Globus pallidus (tissue), 1 donor: ENCODE measurements at regions not wholly inside any gene's neighbourhood (a gene's known extent, or its start where the extent isn't known, plus 50 kb on each side); places are given as distances from the start of the nearest gene placed in this dataset.
"Not testable (repeated sequence)": the region's sequence is repeated elsewhere in the genome, so short reads cannot be mapped to it uniquely, and the experiment has no call there.

Experiments
- DNase-seq: peaks from one replicate; pipeline ENCODE4 v3.0.0-alpha.2; 2015; ENCODE audit warnings: low spot score

DNA sequence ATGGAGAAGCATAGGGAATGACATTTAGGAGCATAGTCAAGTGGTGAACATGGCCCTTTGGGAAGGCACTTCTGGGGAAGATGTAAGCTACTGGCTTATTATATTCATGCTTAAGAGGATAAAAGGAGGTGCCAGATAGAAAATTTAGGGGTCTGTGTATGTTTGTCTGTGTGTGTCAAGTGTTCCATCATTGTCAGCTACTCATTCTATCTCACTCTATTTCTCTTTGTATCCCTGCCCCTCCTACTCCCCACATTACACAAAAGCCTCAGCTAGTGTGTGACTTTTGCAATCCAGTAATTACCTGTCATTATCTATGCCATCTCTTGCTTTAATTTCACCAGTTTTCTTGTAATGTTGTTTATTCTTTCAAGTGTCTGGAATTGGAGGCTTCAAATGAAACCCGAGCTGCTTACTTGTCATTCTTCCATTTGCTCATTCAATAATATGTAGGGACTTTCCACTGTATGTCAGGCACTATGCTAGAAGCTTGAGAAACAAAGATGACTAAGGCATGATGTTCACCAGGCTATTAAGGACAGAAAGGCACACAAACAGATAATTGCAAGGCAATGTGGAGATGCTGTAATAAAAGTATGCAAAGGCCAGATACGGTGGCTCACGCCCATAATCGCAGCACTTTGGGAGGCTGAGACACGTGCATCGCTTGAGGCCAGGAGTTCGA is 229.8 kb upstream of the TEX13C start:
- no peak for DNase-seq

DNA sequence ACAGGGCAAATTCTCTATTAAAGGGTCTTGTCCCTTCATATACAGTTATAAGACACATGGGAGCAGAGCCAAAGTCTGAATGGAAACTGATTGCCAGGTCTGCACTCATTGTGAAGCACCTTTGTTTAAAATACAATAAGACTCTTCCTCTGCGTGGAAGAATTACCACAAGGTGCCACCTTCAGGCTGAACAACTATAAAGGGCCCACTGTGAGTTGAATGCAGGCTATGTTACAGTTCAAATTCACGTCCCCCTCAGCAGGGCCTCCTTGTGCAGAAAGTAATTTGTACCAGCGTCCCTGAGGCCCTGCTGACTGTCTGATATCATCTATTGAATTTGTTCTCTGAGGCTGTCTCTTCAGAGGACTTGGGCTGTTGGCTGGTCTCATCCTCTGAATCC is 225.8 kb upstream of the TEX13C start:
- no peak for DNase-seq

DNA sequence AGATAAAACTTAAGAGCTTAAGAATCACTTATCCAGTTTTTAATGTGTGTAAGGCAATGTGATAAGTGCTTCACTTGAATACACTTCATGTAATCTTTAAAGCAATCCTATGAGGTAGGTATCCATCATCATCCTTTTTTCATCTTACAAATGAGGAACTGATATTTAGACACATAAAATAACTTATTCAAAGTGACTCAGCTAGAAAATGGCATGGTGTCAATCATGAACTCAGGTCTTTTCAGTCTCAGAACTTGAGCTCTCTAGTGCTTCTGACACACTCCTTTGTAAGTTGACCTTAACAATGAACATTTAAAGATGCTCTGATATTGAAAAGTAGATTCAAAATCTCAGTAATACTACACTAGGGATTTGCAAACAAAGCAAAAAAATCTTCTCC is 224.8 kb upstream of the TEX13C start:
- no peak for DNase-seq

GRCh38 chrX:125096469-125096868 is 223.2 kb upstream of the TEX13C start:
- no peak for DNase-seq

DNA sequence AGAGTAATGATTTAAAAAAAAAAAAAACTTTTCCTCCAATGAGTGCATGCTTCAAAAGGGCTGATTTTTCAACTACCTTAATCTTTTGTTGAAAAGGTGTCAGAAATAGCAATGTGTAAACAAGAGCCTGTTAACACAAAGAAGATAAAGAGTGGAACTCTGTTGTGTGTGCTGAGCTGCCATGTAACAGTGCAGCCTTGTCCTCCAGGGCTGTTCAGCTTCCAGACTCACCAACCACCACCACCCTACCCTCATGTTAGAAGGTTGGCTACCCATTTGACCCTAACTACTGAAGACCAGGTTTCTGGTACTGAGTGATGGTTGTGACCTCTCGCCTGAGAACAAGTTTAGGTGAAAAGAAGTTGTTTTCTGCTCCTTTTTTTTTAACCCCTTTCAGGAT is 222.8 kb upstream of the TEX13C start:
- no peak for DNase-seq

DNA sequence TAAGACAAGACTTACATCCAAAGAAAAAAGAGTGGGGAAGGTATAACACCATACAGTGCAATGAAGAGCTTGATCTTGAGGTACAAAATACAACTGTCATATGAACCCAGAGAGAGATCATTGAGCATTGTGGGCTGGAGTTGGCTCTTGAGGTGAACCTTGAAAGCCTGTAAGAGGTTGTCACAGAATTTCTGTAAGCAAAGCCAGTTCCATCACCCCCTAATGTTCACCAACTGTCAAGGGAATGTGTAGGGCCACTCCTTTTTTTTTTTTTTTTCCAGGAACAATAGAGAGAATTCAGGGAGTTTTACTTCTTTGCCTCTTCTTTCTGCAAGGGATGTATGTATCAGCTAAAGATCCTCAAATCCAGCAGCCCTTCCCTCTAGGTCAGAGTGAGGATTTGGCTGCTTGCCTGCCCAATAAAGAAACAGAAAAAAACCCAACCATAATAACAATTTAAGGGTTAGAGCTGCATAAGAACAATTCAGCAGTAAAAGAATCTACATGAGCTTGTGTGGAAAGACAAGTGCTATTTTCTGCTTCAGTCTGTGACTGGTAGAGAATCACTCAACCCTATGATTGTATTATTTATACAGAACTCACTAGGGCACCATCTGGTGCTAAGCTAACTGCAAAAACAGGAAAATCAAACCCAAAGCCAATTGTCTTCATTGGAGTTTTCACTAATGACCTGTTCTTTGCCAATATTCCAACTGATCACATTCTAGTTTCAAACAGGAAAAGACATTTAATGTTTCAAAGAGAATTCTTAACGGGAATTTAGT is 217.5 kb upstream of the TEX13C start:
- DNase-seq = no peak

DNA sequence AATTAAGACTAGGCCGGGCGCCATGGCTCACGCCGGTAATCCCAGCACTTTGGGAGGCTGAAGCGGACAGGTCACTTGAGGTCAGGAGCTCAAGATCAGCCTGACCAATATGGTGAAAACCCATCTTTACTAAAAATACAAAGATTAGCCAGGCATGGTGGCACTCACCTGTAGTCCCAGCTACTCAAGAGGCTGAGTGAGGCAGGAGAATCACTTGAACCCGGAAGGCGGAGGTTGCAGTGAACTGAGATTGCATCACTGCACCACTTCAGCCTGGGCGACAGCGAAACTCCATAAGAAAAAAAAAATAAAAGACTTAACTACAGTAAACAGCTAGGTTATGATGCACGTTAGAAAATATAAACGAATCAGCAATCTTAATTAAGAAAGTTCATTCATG is 216.0 kb upstream of the TEX13C start:
- no peak for DNase-seq

DNA sequence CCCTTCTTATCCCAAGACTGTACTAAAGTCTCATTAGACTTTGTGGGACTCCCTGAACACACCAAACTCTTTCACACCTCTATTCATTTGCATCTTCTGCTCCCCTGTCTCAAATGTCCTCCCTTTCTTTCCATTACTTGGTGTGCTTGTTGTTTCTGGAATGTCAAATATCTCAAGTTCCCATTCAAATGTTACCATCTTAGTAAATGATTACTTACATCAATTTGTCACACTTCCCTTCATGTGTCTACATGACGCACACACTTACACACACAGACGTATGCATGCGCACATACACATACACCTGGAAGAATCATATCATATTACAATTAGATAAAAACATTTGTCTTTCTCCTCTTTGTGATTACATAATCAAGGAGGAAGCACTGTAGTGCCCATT is 210.8 kb upstream of the TEX13C start:
- no peak for DNase-seq

DNA sequence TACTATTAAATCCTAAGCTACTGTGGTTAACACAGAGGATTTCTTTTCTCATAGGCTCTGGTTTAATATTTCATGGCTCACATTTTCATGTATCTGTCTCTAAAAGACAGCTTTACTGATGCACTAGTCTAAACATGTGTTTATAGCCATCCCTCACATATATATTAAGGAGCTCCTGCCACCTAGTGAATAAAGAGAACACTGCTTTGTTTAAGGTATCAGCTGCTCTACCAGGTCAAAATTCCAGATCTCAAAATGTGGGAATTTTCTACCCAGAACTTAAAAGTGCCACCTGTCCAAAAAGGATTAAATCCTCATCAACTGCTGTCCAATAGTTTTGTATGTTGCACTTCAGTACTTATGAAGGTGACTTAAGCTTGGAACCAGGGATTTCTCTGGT is 188.5 kb upstream of the TEX13C start:
- no peak for DNase-seq

GRCh38 chrX:125132274-125132673 is 187.4 kb upstream of the TEX13C start:
- no peak for DNase-seq

- no peak for DNase-seq
These were observed 182.2 kb upstream of the TEX13C start for GRCh38 chrX:125137521-125137920.

- no peak for DNase-seq
These were observed 169.4 kb upstream of the TEX13C start for GRCh38 chrX:125150231-125150630.

- no peak for DNase-seq
These were observed 168.5 kb upstream of the TEX13C start for GRCh38 chrX:125151146-125151545.

- DNase-seq = no peak
These were observed 167.7 kb upstream of the TEX13C start for GRCh38 chrX:125152011-125152410.

DNA sequence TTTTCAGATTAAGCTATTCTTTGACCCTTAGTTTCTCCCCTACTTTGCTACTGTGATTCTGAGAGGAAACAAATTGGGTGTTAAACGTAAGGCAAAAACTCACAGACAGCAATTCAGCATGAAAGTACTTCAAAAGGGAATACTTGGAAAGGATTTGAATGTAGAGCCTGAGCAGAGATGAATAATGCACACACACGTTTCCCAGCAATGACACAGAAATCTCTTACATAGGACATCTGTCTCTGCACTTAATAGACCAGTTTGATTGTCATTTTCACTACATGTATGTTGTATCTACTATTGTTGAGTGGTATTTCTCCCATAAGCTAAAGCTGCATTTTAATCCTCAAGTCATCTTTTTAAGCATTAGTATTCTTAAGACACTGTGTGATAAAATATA is 166.1 kb upstream of the TEX13C start:
- DNase-seq = no peak

DNA sequence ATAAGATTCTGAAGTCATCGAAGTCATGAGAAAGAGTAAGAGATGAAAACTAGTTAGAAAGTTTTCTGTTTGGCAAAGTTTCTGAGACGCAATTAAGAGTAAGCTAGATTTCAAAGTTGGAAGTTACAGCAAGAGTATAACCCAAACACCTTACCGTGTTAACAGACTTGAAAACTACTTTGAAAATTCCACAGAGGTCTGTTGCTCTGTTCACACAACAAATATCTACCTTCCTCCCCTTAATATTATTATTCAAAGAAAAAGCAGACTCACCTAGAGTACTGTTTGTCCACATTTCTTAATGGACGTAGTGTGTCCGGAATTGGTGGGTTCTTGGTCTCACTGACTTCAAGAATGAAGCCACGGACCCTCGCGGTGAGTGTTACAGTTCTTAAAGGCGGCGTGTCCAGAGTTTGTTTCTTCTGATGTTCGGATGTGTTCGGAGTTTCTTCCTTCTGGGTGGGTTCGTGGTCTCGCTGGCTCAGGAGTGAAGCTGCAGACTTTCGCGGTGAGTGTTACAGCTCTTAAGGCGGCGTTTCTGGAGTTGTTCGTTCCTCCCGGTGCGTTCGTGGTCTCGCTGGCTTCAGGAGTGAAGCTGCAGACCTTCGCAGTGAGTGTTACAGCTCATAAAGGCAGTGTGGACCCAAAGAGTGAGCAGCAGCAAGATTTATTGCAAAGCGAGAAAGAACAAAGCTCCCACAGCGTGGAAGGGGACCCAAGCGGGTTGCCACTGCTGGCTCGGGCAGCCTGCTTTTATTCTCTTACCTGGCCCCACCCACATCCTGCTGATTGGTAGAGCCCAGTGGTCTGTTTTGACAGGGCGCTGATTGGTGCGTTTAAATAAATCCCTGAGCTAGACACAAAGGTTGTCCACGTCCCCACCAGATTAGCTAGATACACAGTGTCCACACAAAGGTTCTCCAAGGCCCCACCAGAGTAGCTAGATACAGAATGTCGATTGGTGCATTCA is 165.1 kb upstream of the TEX13C start:
- not testable (repeated sequence) for DNase-seq

DNA sequence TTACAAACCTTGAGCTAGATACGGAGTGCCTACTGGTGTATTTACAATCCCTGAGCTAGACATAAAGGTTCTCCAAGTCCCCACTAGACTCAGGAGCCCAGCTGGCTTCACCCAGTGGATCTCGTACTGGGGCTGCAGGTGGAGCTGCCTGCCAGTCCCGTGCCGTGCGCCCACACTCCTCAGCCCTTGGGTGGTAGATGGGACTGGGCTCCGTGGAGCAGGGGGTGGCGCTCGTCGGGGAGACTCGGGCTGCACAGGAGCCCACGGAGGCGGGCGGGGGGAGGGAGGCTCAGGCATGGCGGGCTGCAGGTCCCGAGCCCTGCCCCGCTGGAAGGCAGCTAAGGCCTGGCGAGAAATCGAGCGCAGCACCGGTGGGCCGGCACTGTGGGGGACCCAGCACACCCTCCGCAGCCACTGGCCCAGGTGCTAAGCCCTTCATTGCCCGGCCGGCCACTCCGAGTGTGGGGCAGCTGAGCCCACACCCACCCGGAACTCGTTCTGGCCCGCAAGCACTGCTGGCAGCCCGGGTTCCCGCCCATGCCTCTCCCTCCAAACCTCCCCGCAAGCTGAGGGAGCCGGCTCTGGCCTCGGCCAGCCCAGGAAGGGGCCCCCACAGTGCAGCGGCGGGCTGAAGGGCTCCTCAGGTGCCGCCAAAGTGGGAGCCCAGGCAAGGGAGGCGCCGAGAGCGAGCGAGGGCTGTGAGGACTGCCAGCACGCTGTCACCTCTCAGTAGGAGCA is 164.2 kb upstream of the TEX13C start:
- DNase-seq = not testable (repeated sequence)

DNA sequence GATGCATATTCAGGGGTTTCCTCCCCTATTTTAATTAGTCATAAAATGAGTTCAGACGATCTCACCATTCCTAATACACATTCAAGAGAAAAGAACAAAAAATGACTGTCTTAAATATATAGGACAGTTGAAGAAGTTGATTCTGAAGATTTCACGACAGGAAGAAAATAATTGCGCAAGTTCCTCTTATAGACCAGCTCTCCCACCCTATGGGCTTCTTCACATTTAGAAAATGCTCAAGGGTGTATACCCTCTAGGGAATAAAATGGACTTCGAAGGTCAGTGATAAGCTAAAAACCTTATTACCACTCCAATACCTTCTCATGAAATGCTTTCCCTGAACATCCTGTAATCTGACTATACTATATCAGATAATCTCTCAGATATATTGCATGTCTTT is 149.2 kb upstream of the TEX13C start:
- DNase-seq = no peak

DNA sequence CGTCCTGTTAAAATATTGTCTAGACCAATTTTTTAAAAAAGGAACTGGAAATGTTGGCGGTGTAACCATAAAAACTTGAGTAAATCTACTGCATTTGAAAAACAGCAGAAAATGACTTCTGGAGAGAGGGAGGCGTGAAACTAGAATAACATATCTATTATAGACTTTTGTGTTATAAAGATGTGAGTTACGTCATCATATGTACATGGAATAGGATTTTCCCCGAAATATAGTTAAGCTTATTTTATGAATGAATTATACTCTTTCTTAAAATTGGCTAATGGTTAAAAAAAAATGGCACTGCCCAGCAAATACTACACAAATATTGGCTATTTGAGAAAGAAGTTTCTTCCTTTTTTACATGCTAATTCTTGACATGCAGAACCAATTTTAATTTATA is 147.1 kb upstream of the TEX13C start:
- DNase-seq = no peak

GRCh38 chrX:125175991-125176584 is 143.6 kb upstream of the TEX13C start:
- no peak for DNase-seq

- no peak for DNase-seq
These were observed 125.8 kb upstream of the TEX13C start for GRCh38 chrX:125193921-125194320.
